AG10803 (cell line): ENCODE measurements at regions not wholly inside any gene's neighbourhood (a gene's known extent, or its start where the extent isn't known, plus 50 kb on each side); places are given as distances from the start of the nearest gene placed in this dataset.

Experiments
- DNase-seq: peaks from one replicate; pipeline ENCODE4 v3.0.0; 2010; ENCODE audit warnings: low read depth
- H3K4me3 ChIP-seq: 2 replicates; pipeline ENCODE4 v1.5.1; 2011; ENCODE audit warnings: mild to moderate bottlenecking, low read length, control low read depth
- TF ChIP-seq, protein P1 (sequence below): conservative IDR thresholded peaks from 2 replicates; pipeline ENCODE4 v1.5.1; 2011; ENCODE audit warnings: mild to moderate bottlenecking, low read length, control low read depth, inconsistent platforms

DNA sequence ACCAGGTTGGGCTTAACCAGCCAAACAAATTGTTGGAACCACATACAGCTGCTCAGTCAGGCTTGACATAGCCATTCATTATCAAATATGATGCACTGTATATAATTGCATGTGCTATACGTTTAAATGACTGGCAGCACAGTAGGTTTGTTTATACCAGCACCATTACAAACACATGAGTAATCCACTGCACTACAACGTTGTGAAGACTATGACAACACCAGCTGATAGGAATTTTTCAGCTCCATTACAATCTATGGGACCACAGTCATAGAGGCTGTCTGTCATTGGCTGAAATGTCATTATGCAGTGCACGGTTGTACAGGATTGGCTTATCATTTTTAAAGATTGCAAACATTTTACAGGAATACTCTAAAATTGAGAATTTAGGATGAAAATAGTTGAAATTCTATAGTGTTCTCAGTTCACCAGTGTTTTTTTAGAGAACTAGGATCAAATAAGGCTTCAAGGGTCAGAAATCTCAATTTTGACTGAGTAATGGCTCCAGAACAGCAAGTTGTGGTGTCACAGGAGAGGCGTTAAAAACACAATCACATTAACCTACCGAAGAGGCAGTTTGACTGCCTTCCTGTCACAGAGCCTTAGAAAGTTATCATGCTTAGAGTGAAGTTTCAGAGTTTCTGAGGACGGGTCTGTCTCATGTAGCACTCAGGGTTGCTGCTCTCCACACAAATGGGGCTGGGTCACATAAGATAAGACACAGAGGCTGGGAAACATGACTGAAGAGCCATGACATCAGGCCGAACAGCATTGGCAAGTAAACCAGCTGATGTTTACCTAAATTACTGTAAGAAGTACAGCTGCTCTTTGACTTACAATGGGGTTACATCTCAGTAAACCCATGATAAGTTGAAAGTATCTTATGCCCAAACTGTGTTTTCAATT, 60.7 kb upstream of the SMLR1 start:
- DNase-seq, result no peak
- TF ChIP-seq, protein P1, sequence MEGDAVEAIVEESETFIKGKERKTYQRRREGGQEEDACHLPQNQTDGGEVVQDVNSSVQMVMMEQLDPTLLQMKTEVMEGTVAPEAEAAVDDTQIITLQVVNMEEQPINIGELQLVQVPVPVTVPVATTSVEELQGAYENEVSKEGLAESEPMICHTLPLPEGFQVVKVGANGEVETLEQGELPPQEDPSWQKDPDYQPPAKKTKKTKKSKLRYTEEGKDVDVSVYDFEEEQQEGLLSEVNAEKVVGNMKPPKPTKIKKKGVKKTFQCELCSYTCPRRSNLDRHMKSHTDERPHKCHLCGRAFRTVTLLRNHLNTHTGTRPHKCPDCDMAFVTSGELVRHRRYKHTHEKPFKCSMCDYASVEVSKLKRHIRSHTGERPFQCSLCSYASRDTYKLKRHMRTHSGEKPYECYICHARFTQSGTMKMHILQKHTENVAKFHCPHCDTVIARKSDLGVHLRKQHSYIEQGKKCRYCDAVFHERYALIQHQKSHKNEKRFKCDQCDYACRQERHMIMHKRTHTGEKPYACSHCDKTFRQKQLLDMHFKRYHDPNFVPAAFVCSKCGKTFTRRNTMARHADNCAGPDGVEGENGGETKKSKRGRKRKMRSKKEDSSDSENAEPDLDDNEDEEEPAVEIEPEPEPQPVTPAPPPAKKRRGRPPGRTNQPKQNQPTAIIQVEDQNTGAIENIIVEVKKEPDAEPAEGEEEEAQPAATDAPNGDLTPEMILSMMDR, result no peak
- H3K4me3 ChIP-seq, result no peak overlapping the region

DNA sequence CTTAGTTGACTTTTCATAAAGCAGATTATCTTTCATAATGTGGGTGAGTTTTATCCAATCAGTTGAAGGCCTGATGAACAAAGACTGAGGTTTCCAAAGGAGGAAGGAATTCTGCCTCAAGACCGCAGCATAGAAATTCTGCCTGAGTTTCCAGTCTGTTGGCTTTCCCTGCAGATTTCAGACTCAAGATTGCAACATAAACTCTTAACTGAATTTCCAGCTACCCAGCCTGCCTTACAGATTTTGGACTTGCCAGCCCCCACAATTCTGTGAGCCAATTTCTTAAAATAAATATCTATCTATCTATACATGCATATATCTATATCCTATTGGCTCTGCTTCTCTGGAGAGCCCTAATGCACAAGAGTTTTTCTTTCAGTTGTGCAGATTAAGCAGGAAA, 57.3 kb upstream of the SMLR1 start:
- TF ChIP-seq, protein P1, result no peak
- peak; percentile 48 for DNase-seq

DNA sequence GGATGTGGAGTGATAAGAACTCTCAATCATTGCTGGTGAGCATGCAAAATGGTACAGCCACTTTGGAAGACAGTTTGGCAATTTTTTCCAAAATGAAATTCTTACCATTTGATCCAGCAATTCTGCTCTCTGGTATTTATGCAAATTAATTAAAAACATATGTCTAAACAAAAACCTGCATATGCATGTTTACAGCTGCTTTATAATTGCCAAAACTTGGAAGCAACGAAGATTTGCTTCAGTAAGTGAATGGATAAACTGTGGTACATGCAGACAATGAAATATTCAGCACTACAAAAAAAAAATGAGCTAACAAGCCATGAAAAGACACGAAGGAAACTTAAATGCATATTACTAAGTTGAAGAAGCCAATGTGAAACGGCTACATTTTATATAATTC, 55.5 kb upstream of the SMLR1 start:
- peak; percentile 28 for DNase-seq
- H3K4me3 ChIP-seq, result no peak overlapping the region
- TF ChIP-seq, protein P1, result no peak

More for the DNA sequence above, 57.3 kb upstream of the SMLR1 start:
- no peak overlapping the region for H3K4me3 ChIP-seq

GRCh38 chr6:130773860-130774259, 53.3 kb upstream of the SMLR1 start:
- no peak for DNase-seq
- TF ChIP-seq, protein P1, result no peak
- H3K4me3 ChIP-seq, result no peak overlapping the region

- TF ChIP-seq, protein P1, result no peak
- H3K4me3 ChIP-seq, result no peak overlapping the region
- peak; percentile 60 for DNase-seq
These were observed 51.7 kb upstream of the SMLR1 start for GRCh38 chr6:130775411-130776012.

DNA sequence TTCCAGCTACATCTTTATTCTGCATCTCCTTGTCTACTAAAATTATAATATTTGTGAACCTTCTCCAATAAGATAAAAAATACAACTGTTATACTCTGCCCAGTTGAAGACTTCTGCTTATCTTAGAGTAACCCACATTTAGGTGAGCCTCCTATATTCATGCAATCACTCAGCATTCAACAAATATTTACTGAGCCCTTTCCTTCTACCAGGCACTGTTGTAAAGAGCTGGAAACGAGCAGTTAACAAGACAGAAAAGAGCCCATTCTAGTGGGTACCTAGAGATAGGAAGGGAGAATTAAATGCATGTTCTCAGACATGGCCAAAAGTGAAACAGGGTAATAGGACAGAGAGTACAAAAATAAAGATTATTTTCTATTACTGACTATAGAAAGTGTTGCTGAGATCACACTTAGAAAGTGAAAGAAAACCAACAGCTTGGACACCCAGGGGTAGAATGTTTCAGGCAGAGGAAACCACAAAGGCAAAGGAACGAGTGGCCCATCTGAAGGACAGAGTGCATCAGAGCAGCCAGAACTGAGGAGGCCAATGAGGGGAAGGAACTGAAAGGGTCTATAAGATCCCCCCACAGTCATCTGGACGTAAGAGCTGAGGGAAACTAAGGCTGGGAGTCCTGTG, 50.8 kb upstream of the SMLR1 start:
- TF ChIP-seq, protein P1, result no peak
- H3K4me3 ChIP-seq, result no peak overlapping the region
- DNase-seq, result no peak
